ENCODE measurements at regions not wholly inside any gene's neighbourhood (a gene's known extent, or its start where the extent isn't known, plus 50 kb on each side); places are given as distances from the start of the nearest gene placed in this dataset.

DNA sequence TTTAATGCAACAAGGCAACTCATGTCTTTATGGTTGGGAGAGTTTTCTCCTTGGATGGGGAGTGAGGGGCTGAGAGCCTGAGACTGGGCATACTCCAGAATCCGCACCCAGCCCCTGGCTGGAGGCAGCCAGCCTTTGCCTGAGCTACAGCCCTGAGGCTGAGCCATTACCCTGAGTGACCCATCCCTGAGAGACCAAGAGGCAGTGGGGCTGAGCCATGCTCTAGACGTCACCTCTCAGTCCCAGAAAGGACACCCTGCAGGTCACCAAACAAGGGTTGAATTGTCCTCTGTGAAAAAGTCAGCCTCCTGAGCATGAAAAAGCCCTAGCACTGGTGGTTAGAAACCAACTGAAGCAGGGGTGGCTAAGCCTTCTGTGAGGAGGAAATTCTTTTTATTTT, 151.2 kb upstream of the GATB start:
- Histone ChIP-seq H3K4me3 (replicated peaks in 1 of 3; ENCODE audit: low read depth in 2 of 3, low read length in 3 of 3) (no peak overlapping the region), H3K79me2 (ENCODE audit: insufficient read depth, low read length) (no peaks in the 10 kb centered on the region), H3K9me3 (replicated peaks in 1 of 2; ENCODE audit: control insufficient read depth in 1 of 2, insufficient read depth in 1 of 2, low read length in 2 of 2) (no peaks in the 10 kb centered on the region), H3K36me3 (replicated peaks in 1 of 2; ENCODE audit: control insufficient read depth in 1 of 2, insufficient read depth in 2 of 2, low read length in 2 of 2) (no peaks in the 10 kb centered on the region), H2AFZ (ENCODE audit: insufficient read depth, low read depth, low read length, poor library complexity, severe bottlenecking) (no peak overlapping the region), H4K20me1 (ENCODE audit: insufficient read depth, low read length) (no peaks in the 10 kb centered on the region), H3K4me2 (replicated peaks; ENCODE audit: extremely low read depth, low read length, poor library complexity, severe bottlenecking) (no peak overlapping the region), H3K9ac (ENCODE audit: insufficient read depth, low read length, poor library complexity, severe bottlenecking) (no peak overlapping the region), H3K27ac (ENCODE audit: low read depth in 1 of 2, low read length in 2 of 2) (no peak overlapping the region), H3K27me3 (ENCODE audit: control insufficient read depth in 2 of 2, insufficient read depth in 2 of 2, low read length in 2 of 2) (no peaks in the 10 kb centered on the region), H3K4me1 (ENCODE audit: control insufficient read depth in 1 of 2, insufficient read depth in 2 of 2, low read length in 2 of 2) (no peaks in the 10 kb centered on the region)
- no peak overlapping the region for H3K4me3 Mint-ChIP-seq
- intact Hi-C loops (cut with micrococcal nuclease) = no loop called here
- TF ChIP-seq, protein P1, sequence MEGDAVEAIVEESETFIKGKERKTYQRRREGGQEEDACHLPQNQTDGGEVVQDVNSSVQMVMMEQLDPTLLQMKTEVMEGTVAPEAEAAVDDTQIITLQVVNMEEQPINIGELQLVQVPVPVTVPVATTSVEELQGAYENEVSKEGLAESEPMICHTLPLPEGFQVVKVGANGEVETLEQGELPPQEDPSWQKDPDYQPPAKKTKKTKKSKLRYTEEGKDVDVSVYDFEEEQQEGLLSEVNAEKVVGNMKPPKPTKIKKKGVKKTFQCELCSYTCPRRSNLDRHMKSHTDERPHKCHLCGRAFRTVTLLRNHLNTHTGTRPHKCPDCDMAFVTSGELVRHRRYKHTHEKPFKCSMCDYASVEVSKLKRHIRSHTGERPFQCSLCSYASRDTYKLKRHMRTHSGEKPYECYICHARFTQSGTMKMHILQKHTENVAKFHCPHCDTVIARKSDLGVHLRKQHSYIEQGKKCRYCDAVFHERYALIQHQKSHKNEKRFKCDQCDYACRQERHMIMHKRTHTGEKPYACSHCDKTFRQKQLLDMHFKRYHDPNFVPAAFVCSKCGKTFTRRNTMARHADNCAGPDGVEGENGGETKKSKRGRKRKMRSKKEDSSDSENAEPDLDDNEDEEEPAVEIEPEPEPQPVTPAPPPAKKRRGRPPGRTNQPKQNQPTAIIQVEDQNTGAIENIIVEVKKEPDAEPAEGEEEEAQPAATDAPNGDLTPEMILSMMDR (IDR thresholded peaks at IDR 0.05) = no peak
- no peaks in the 10 kb centered on the region for H3K36me3 Mint-ChIP-seq
- peaks cover 10% of the 10 kb centered on the region for H3K4me1 Mint-ChIP-seq
- no peak for DNase-seq
- H3K27me3 Mint-ChIP-seq (ENCODE audit: low read depth in 3 of 3) = peaks cover 3 to 6% (median 4%) of the 10 kb centered on the region in 3 donors
- peaks cover 0 to 9% (median 3%) of the 10 kb centered on the region in 7 donors for H3K9me3 Mint-ChIP-seq
- 84% methylated on average over 2 of the region's 2 CpGs for WGBS (ENCODE audit: insufficient coverage)
- H3K27ac Mint-ChIP-seq = no peak overlapping the region

DNA sequence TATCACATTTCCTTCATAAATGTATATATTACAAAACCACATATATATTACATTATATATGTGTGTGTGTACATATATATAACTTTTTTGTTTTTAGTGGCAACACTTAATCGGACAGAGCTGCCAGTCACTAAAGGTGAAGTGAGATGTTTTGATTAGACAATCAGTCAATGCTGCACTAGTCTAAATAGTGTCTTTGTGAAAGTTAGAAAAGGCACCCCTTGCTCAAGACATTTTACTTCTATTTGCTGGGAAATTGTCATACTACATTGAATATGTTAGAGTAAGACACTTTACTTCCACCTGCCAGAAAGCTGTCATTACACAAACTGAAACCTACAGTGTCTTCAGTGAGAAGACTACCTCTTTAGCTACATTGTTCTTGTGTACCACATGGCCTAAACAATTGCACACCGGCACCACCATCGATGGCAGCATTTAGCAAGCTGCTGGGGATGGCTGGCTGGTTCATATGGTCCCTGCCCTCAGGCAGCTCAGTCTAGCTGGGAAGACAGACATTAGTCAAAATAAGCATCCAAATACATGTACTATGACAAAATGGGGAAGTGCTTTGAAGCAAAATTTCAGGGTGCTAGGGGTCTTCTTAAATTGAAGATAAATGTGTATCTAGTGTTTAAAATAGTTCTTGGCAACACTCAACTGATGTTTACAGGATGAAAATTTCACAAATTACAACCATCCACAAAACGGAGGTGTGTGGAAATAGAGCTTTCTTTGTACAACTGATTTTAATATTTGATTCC, 148.1 kb upstream of the GATB start:
- Histone ChIP-seq H3K79me2 (ENCODE audit: insufficient read depth, low read length) (no peaks in the 10 kb centered on the region), H2AFZ (ENCODE audit: insufficient read depth, low read depth, low read length, poor library complexity, severe bottlenecking) (no peak overlapping the region), H3K4me3 (replicated peaks in 1 of 3; ENCODE audit: low read depth in 2 of 3, low read length in 3 of 3) (no peak overlapping the region), H3K27me3 (ENCODE audit: control insufficient read depth in 2 of 2, insufficient read depth in 2 of 2, low read length in 2 of 2) (no peaks in the 10 kb centered on the region), H3K9ac (ENCODE audit: insufficient read depth, low read length, poor library complexity, severe bottlenecking) (no peak overlapping the region), H3K4me1 (ENCODE audit: control insufficient read depth in 1 of 2, insufficient read depth in 2 of 2, low read length in 2 of 2) (peaks cover 17 to 20% of the 10 kb centered on the region in 2 donors), H3K36me3 (replicated peaks in 1 of 2; ENCODE audit: control insufficient read depth in 1 of 2, insufficient read depth in 2 of 2, low read length in 2 of 2) (no peaks in the 10 kb centered on the region), H3K27ac (ENCODE audit: low read depth in 1 of 2, low read length in 2 of 2) (no peak overlapping the region), H4K20me1 (ENCODE audit: insufficient read depth, low read length) (no peaks in the 10 kb centered on the region), H3K4me2 (replicated peaks; ENCODE audit: extremely low read depth, low read length, poor library complexity, severe bottlenecking) (no peak overlapping the region), H3K9me3 (replicated peaks in 1 of 2; ENCODE audit: control insufficient read depth in 1 of 2, insufficient read depth in 1 of 2, low read length in 2 of 2) (no peaks in the 10 kb centered on the region)
- H3K36me3 Mint-ChIP-seq = no peaks in the 10 kb centered on the region
- H3K27me3 Mint-ChIP-seq (ENCODE audit: low read depth in 3 of 3) = peaks cover 2 to 4% (median 3%) of the 10 kb centered on the region in 3 donors
- H3K9me3 Mint-ChIP-seq = peaks cover 0 to 8% (median 4%) of the 10 kb centered on the region in 7 donors
- peaks cover 31% of the 10 kb centered on the region for H3K4me1 Mint-ChIP-seq
- H3K27ac Mint-ChIP-seq = no peak overlapping the region
- TF ChIP-seq, protein P1 (IDR thresholded peaks at IDR 0.05) = no peak
- no CpG with 5 or more reads among the region's 4 CpGs for WGBS (ENCODE audit: insufficient coverage)
- no peak for DNase-seq
- H3K4me3 Mint-ChIP-seq = no peak overlapping the region
- intact Hi-C loops (cut with micrococcal nuclease) = no loop called here

All from CD14-positive monocyte (primary cell).